ENCODE measurements at regions not wholly inside any gene's neighbourhood (a gene's known extent, or its start where the extent isn't known, plus 50 kb on each side); places are given as distances from the start of the nearest gene placed in this dataset.

DNA sequence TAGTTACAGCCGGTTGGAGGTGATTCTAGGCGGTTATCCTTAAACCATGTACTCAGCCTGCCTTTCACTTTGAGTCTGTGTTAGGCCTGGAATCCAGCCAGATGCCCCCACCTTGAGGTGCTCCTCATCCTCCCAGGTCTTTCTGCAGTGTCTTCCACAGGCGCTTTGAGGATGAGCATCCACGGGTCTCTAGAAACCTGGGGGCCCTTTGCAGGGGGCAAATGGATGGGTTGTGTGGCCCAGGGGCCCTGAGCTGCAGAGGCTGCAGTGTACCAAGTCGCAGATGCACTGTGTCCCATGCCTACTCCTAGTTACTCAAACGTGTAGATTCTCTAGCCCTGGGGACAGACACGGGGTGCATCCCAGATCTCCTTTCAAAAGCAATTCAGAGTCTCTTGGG, 242.1 kb upstream of the IRX1 start:
- Histone ChIP-seq H3K4me1 (no peaks in the 10 kb centered on the region), H3K36me3 (no peaks in the 10 kb centered on the region), H3K4me3 (no peak overlapping the region), H3K9me3 (no peaks in the 10 kb centered on the region), H3K27me3 (no peaks in the 10 kb centered on the region), H3K27ac (no peak overlapping the region)
- DNase-seq (no peak), ATAC-seq (no peak)
- TF ChIP-seq, protein P1, sequence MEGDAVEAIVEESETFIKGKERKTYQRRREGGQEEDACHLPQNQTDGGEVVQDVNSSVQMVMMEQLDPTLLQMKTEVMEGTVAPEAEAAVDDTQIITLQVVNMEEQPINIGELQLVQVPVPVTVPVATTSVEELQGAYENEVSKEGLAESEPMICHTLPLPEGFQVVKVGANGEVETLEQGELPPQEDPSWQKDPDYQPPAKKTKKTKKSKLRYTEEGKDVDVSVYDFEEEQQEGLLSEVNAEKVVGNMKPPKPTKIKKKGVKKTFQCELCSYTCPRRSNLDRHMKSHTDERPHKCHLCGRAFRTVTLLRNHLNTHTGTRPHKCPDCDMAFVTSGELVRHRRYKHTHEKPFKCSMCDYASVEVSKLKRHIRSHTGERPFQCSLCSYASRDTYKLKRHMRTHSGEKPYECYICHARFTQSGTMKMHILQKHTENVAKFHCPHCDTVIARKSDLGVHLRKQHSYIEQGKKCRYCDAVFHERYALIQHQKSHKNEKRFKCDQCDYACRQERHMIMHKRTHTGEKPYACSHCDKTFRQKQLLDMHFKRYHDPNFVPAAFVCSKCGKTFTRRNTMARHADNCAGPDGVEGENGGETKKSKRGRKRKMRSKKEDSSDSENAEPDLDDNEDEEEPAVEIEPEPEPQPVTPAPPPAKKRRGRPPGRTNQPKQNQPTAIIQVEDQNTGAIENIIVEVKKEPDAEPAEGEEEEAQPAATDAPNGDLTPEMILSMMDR (IDR thresholded peaks at IDR 0.05) = no peak
- intact Hi-C loops (cut with DNase I) = no loop called here

DNA sequence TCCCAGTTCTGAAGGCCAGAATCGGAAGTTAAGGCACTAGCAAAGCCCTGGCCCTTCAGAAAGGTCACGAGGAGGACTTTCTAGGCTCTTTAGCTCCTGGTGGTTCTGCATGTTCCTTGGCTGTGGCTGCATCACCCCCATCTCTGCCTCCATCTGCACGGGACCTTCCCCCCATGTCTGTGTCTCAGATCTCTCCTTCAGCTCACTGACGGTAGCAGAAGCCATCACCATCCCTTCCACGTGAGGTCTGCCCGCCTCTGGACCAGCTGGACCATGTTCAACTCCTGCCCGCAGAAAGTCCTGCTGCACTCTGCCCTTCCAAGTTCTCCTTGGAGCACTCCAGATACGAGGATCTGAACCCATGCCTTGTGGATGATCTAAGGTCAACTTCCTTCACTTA, 242.9 kb upstream of the IRX1 start:
- no peak overlapping the region for H3K4me3 ChIP-seq
- ATAC-seq (no peak), DNase-seq (no peak)
- TF ChIP-seq, protein P1 (IDR thresholded peaks at IDR 0.05) = no peak
- no peaks in the 10 kb centered on the region for H3K4me1 ChIP-seq
- no peaks in the 10 kb centered on the region for H3K9me3 ChIP-seq
- intact Hi-C loops (cut with DNase I) = no loop called here
- H3K27ac ChIP-seq = no peak overlapping the region
- no peaks in the 10 kb centered on the region for H3K27me3 ChIP-seq
- H3K36me3 ChIP-seq = no peaks in the 10 kb centered on the region

- no peaks in the 10 kb centered on the region for H3K36me3 ChIP-seq
- no peaks in the 10 kb centered on the region for H3K9me3 ChIP-seq
- DNase-seq (no peak), ATAC-seq (no peak)
- H3K27ac ChIP-seq = no peak overlapping the region
- no peak overlapping the region for H3K4me3 ChIP-seq
- intact Hi-C loops (cut with DNase I) = no loop called here
- no peaks in the 10 kb centered on the region for H3K4me1 ChIP-seq
- no peaks in the 10 kb centered on the region for H3K27me3 ChIP-seq
- TF ChIP-seq, protein P1 (IDR thresholded peaks at IDR 0.05) = no peak
Measured at GRCh38 chr5:3351581-3352442, 243.8 kb upstream of the IRX1 start.

DNA sequence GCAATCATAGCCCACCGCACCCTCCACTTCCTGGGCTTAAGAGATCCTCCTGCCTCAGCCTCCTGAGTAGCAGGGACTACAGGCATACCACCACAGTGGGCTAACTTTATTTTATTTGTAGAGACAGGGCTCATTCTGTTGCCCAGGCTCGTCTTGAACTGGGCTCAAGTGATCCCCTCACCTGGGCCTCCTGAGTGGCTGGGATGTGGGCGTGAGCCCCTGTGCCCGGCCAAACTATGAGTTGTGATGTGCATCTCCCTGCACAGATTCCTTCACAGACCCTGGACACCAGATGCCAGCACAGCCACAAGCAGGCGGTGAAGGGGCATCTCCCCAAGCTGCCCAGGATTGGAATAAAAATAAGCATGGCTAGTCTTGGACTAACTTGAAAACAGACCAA, 244.9 kb upstream of the IRX1 start:
- no peaks in the 10 kb centered on the region for H3K9me3 ChIP-seq
- ATAC-seq (no peak), DNase-seq (no peak)
- H3K27ac ChIP-seq = no peak overlapping the region
- intact Hi-C loops (cut with DNase I) = no loop called here
- H3K4me3 ChIP-seq = no peak overlapping the region
- no peaks in the 10 kb centered on the region for H3K27me3 ChIP-seq
- no peaks in the 10 kb centered on the region for H3K4me1 ChIP-seq
- no peaks in the 10 kb centered on the region for H3K36me3 ChIP-seq
- TF ChIP-seq, protein P1 (IDR thresholded peaks at IDR 0.05) = no peak

GRCh38 chr5:3349704-3350565, 245.7 kb upstream of the IRX1 start:
- Histone ChIP-seq H3K27ac (no peak overlapping the region), H3K4me3 (no peak overlapping the region), H3K4me1 (no peaks in the 10 kb centered on the region), H3K36me3 (no peaks in the 10 kb centered on the region), H3K9me3 (no peaks in the 10 kb centered on the region), H3K27me3 (no peaks in the 10 kb centered on the region)
- intact Hi-C loops (cut with DNase I) = no loop called here
- ATAC-seq = peak; percentile 8
- TF ChIP-seq, protein P1 (IDR thresholded peaks at IDR 0.05) = no peak
- no peak for DNase-seq

Measured in upper lobe of right lung (tissue), 1 donor.